ENCODE measurements at regions not wholly inside any gene's neighbourhood (a gene's known extent, or its start where the extent isn't known, plus 50 kb on each side); places are given as distances from the start of the nearest gene placed in this dataset.

DNA sequence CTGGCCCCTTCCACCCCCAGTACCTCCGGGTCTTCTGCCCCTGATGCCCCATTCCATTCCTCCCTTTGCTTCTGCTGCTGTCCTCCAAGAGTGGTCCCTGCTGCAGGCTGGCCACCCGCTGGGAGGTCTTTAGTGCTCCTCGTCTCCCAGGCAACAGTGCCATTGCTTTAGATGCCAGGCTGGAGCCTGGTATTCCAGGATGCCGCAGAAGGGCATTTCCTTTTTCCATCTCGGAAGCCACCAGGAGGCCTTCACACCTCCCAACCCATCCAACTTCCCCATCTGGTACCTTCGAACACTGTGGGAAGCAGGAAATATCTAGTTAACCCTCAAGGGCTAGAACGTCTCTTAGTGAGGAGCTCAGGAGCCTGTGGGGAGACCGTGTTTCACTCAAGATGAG, 92.9 kb upstream of the DUSP5 start:
- TF ChIP-seq, protein P1, sequence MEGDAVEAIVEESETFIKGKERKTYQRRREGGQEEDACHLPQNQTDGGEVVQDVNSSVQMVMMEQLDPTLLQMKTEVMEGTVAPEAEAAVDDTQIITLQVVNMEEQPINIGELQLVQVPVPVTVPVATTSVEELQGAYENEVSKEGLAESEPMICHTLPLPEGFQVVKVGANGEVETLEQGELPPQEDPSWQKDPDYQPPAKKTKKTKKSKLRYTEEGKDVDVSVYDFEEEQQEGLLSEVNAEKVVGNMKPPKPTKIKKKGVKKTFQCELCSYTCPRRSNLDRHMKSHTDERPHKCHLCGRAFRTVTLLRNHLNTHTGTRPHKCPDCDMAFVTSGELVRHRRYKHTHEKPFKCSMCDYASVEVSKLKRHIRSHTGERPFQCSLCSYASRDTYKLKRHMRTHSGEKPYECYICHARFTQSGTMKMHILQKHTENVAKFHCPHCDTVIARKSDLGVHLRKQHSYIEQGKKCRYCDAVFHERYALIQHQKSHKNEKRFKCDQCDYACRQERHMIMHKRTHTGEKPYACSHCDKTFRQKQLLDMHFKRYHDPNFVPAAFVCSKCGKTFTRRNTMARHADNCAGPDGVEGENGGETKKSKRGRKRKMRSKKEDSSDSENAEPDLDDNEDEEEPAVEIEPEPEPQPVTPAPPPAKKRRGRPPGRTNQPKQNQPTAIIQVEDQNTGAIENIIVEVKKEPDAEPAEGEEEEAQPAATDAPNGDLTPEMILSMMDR (IDR thresholded peaks at IDR 0.05), result no peak
- TF ChIP-seq POLR2A (IDR thresholded peaks at IDR 0.05), result no peak
